Nephron (organoid): ENCODE measurements at regions not wholly inside any gene's neighbourhood (a gene's known extent, or its start where the extent isn't known, plus 50 kb on each side); places are given as distances from the start of the nearest gene placed in this dataset.
A peak's percentile ranks its signal among the peaks of the same experiment; 100 is the strongest.

ENCODE experiments used
- H3K27ac Mint-ChIP-seq, 3 experiments: 2 replicates each; pipeline ENCODE4 v1.8.0; 2020; ENCODE audit warnings: mixed read lengths in 3 of 3, mild to moderate bottlenecking in 2 of 3, moderate library complexity in 1 of 3
- H3K27me3 Mint-ChIP-seq: 2 replicates; pipeline ENCODE4 v1.8.0; 2021; ENCODE audit warnings: low read depth, mild to moderate bottlenecking, moderate library complexity, mixed read lengths
- H3K36me3 Mint-ChIP-seq: 2 replicates; pipeline ENCODE4 v1.8.0; 2020; ENCODE audit warnings: low read depth, mixed read lengths
- H3K4me1 Mint-ChIP-seq: 2 replicates; pipeline ENCODE4 v1.8.0; 2020; ENCODE audit warnings: mixed read lengths
- H3K4me3 Mint-ChIP-seq, 3 experiments: 2 replicates each; pipeline ENCODE4 v1.8.0; 2020; ENCODE audit warnings: mild to moderate bottlenecking in 3 of 3, mixed read lengths in 3 of 3, moderate library complexity in 2 of 3
- H3K9me3 Mint-ChIP-seq: 2 replicates; pipeline ENCODE4 v1.8.0; 2020; ENCODE audit warnings: mixed read lengths
- TF ChIP-seq, protein P1 (sequence below), 3 experiments: fragments of 200-600 bp; sonication (generic); IDR thresholded peaks; one replicate each; pipeline ENCODE4 v1.5.0; 2021; ENCODE audit warnings: antibody characterized with exemption in 3 of 3; ENCODE audit not compliant: unreplicated experiment in 3 of 3

DNA sequence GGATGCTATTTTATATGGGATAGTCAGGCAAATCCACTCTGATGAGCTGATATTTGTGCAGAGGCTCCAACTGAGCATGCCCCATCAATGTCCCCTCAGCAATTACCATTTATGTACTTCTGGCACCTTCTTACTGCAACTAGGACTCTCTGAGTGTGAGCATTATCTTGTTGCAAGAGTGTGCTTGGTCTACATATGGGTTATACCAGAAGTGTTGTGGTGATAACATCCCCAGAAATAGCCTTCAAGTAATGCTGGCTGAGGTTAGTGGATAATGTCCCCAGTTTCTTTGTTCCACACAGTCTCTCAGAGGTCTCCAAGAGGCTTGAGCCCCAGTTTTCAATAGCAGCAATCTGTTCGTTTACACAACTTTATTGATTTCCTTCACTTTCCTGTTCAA is 408.6 kb downstream of the JRKL start:
- TF ChIP-seq, protein P1, sequence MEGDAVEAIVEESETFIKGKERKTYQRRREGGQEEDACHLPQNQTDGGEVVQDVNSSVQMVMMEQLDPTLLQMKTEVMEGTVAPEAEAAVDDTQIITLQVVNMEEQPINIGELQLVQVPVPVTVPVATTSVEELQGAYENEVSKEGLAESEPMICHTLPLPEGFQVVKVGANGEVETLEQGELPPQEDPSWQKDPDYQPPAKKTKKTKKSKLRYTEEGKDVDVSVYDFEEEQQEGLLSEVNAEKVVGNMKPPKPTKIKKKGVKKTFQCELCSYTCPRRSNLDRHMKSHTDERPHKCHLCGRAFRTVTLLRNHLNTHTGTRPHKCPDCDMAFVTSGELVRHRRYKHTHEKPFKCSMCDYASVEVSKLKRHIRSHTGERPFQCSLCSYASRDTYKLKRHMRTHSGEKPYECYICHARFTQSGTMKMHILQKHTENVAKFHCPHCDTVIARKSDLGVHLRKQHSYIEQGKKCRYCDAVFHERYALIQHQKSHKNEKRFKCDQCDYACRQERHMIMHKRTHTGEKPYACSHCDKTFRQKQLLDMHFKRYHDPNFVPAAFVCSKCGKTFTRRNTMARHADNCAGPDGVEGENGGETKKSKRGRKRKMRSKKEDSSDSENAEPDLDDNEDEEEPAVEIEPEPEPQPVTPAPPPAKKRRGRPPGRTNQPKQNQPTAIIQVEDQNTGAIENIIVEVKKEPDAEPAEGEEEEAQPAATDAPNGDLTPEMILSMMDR (IDR thresholded peaks at IDR 0.05; ENCODE audit: unreplicated experiment in 3 of 3), result no peak
- no peaks in the 10 kb centered on the region for H3K9me3 Mint-ChIP-seq
- H3K36me3 Mint-ChIP-seq, result no peaks in the 10 kb centered on the region
- H3K27me3 Mint-ChIP-seq, result no peaks in the 10 kb centered on the region
- H3K4me1 Mint-ChIP-seq, result no peaks in the 10 kb centered on the region
- H3K27ac Mint-ChIP-seq, result no peak overlapping the region
- no peak overlapping the region for H3K4me3 Mint-ChIP-seq

DNA sequence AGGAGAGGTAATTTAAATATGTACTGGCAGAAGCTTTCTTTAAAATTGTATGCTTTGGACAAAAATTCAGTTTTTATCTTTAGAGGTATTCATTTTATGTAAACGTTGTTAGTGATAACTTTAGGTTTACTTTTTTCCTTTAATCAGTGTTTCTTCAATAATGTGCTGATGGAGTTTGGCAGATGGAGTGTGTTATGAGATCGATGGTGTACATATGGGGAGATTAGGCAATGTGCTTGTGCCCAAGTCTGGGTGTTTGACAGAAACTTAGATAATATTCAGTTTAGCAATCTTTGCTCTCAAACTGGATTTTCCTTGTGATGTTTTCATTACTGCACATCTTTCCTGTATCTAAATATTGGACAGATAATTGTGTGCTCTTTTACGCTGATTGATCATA is 425.4 kb downstream of the JRKL start:
- Mint-ChIP-seq H3K27me3 (no peaks in the 10 kb centered on the region), H3K9me3 (peaks cover 14% of the 10 kb centered on the region), H3K36me3 (no peaks in the 10 kb centered on the region), H3K27ac (peak overlapping the region in 1 of 3 experiments; percentile 10), H3K4me3 (no peak overlapping the region), H3K4me1 (peaks cover 29% of the 10 kb centered on the region)
- TF ChIP-seq, protein P1 (IDR thresholded peaks at IDR 0.05; ENCODE audit: unreplicated experiment in 3 of 3), result no peak

DNA sequence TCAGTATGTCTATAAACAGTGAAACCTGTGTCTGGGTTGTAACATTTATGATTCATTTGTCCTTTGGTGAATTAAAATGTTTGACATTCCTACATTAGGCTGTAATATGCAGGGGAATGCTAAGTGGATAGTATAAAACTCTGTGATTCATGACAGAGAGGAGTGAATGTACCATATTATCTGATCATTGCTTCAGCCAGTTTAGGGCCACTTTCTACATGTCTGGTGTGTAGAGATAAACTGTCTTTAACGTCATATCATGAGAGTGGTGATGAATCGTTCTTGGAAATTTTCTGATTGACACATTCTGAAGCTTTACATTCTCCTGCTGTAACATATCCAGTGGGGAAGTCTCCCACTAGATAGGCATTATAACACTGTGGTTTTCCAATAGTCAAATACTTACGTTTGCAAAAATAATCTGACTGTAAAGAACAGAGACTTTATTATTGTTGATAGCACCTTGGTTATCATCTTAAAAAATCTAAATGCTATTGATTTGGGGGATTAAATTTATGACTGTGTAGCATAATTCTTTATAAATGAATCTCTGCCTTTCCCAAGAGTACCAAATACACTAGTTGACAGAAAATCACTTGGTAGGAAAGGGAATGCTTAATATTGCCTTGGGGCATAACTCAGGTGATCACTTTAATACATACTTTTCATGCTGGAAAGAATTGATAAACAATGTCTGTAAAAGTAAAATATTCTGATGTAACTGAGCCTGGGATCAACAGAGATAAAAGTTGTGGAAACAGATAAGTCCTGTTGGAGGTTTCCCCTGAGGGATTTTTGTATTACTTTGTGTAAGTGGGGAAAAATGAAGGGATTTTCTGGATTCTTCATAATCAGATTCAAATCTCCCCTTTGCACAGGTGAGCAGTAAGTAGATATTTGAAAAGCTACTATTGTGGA is 427.9 kb downstream of the JRKL start:
- peaks cover 8% of the 10 kb centered on the region for H3K9me3 Mint-ChIP-seq
- TF ChIP-seq, protein P1 (IDR thresholded peaks at IDR 0.05; ENCODE audit: unreplicated experiment in 3 of 3), result no peak
- peaks cover 29% of the 10 kb centered on the region for H3K4me1 Mint-ChIP-seq
- H3K36me3 Mint-ChIP-seq, result no peaks in the 10 kb centered on the region
- H3K27ac Mint-ChIP-seq, result no peak overlapping the region
- H3K4me3 Mint-ChIP-seq, result no peak overlapping the region
- H3K27me3 Mint-ChIP-seq, result no peaks in the 10 kb centered on the region

DNA sequence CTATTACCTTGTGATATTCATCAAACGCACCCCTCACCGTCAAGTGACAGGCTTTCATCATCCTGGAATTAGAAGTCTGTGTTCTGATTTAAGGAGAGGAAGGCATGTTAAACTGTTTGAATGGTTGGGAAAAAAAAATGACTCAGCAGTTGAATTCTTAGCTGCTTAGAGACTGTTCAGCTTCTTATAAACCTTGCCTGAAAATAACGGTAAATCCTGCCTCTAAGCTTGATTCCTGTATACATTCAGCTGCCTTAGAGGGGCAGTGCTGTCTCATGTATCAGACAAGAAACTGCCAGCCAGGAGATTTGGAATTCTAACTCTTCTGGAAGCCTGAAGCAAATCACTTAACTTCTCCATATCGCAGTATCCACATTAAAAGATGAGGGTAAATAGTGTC is 437.4 kb downstream of the JRKL start:
- H3K36me3 Mint-ChIP-seq, result no peaks in the 10 kb centered on the region
- TF ChIP-seq, protein P1 (IDR thresholded peaks at IDR 0.05; ENCODE audit: unreplicated experiment in 3 of 3), result peak; percentile 19 to 40 (median 28)
- no peaks in the 10 kb centered on the region for H3K9me3 Mint-ChIP-seq
- no peak overlapping the region for H3K4me3 Mint-ChIP-seq
- H3K4me1 Mint-ChIP-seq, result no peaks in the 10 kb centered on the region
- H3K27me3 Mint-ChIP-seq, result no peaks in the 10 kb centered on the region
- no peak overlapping the region for H3K27ac Mint-ChIP-seq

DNA sequence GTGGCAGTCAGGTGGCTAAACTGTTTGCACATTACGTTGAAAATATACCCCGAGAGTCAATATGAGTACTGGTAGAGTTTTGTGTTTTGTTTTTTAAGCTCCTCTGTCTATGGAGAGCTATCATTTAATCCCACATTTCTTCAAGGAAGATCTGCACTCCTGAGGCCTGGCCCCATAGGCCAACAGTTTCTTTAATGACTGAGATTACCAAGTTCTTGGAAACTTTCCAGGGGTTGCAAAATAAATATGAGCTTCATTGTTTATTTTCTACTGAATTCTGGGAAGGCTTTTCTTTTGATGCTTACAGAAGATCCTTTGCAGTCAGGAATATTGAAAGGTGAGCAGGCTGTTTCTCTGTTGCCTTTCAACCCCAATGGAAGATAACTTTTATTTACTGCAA is 452.0 kb downstream of the JRKL start:
- no peaks in the 10 kb centered on the region for H3K9me3 Mint-ChIP-seq

More for the DNA sequence above, 452.0 kb downstream of the JRKL start:
- Mint-ChIP-seq H3K27me3 (peaks cover 5% of the 10 kb centered on the region), H3K36me3 (no peaks in the 10 kb centered on the region), H3K27ac (no peak overlapping the region), H3K4me3 (no peak overlapping the region), H3K4me1 (no peaks in the 10 kb centered on the region)
- TF ChIP-seq, protein P1 (IDR thresholded peaks at IDR 0.05; ENCODE audit: unreplicated experiment in 3 of 3), result no peak
